Heart right ventricle (tissue), 16 donors: ENCODE measurements at regions not wholly inside any gene's neighbourhood (a gene's known extent, or its start where the extent isn't known, plus 50 kb on each side); places are given as distances from the start of the nearest gene placed in this dataset.

Source experiments
- ATAC-seq, 8 donors: fragments of 200-7000 bp; cut with Tn5 transposase; one replicate each; pipeline ENCODE4 v1.9.1; 2020; ENCODE audit warnings: mild to moderate bottlenecking in 8 of 8, moderate library complexity in 8 of 8, moderate number of reproducible peaks in 1 of 8
- DNase-seq, 2 donors: peaks; one replicate each; pipeline ENCODE4 v3.0.0-alpha.2; 2020
- H3K27ac ChIP-seq, 10 donors: fragments of 200-600 bp; sonication (generic) in 2 of 10; one replicate each; pipeline versions ENCODE4 v1.5.0 to v1.8.0; 2020 to 2022; ENCODE audit warnings: mild to moderate bottlenecking in 3 of 10
- H3K27me3 ChIP-seq, 7 donors: fragments of 200-600 bp; one replicate each; pipeline ENCODE4 v1.8.0; 2021 to 2022; ENCODE audit warnings: mild to moderate bottlenecking in 2 of 7
- H3K36me3 ChIP-seq, 9 donors: fragments of 200-600 bp; sonication (generic) in 1 of 9; one replicate each; pipeline versions ENCODE4 v1.5.0 to v1.8.0; 2020 to 2022; ENCODE audit warnings: mild to moderate bottlenecking in 2 of 9
- H3K4me1 ChIP-seq, 9 donors: fragments of 200-600 bp; sonication (generic) in 1 of 9; one replicate each; pipeline versions ENCODE4 v1.5.0 to v1.8.0; 2020 to 2022; ENCODE audit warnings: mild to moderate bottlenecking in 4 of 9
- H3K4me3 ChIP-seq, 10 donors: fragments of 200-600 bp; sonication (generic) in 2 of 10; one replicate each; pipeline versions ENCODE4 v1.5.0 to v1.8.0; 2020 to 2022; ENCODE audit warnings: mild to moderate bottlenecking in 7 of 10, moderate library complexity in 2 of 10
- H3K9me3 ChIP-seq, 11 donors: fragments of 200-600 bp in 10 of 11; sonication (generic) in 2 of 11; one replicate each; pipeline versions ENCODE4 v1.5.0 to v1.8.0; 2013 to 2022; ENCODE audit warnings: mild to moderate bottlenecking in 2 of 11, control low read depth in 1 of 11, moderate library complexity in 1 of 11
- WGBS, 2 donors: extraction: QIAGEN DNeasy Blood & Tissue Kit; methylation state at CpG; one replicate each; pipeline ENCODE4 v1.1.7; 2013; ENCODE audit warnings: inconsistent platforms in 1 of 2; 5-methylcytosine and 5-hydroxymethylcytosine counted together
- intact Hi-C, 10 donors: fragments of 100-400 bp; cut with DNase I; formaldehyde crosslinking; loops; one replicate each; pipeline versions ENCODE4 v1.11.1 to v1.14.2; 2022
- TF ChIP-seq, protein P1 (sequence below), 9 donors: fragments of 200-600 bp; sonication (generic) in 2 of 9; IDR thresholded peaks; one replicate each; pipeline versions ENCODE4 v1.5.0 to v1.8.0; 2021 to 2022; ENCODE audit warnings: antibody characterized with exemption in 9 of 9, mild to moderate bottlenecking in 5 of 9, moderate library complexity in 1 of 9
- donor health status: Arrhythmogenic right ventricular cardiomyopathy.
- donor health status: ischemic (EF 13 %, LVEDD 7.1; RV severe dilation, severe dysfunction).
- donor health status: healthy with polysubstance abuse.
- donor health status: DM: no; HTN: yes; CAD: no.
- donor health status: DM: no; HTN: no; CAD: no.
- donor health status: ischemic (EF 25% LVEDD 6.9; RV normal size, moderate dysfunction).
- donor health status: ischemic (EF 25% LVEDD 5.7; RV mildly dilated, moderate dysfunction).
- donor health status: healthy.
- donor health status: DM: yes; HTN: yes; CAD: no.
- donor health status: Ischemic cardiomyopathy.
- donor health status: ischemic (EF 35%, LVEDD 5.7; RV mildly dilated, moderate dysfunction).
- donor health status: nonischemic (EF 11% LVEDD 7.7; RV severe dilation, severe dysfunction).
- donor health status: DM: yes; HTN: yes; CAD: no.
- donor health status: PGD.
- donor health status: ischemic (EF 29% LVEDD 5.4; RV normal size, mild dysfunction).
- donor health status: nonischemic (EF 23%, LVEDD 6.1; RV moderate dilation, normal function).

DNA sequence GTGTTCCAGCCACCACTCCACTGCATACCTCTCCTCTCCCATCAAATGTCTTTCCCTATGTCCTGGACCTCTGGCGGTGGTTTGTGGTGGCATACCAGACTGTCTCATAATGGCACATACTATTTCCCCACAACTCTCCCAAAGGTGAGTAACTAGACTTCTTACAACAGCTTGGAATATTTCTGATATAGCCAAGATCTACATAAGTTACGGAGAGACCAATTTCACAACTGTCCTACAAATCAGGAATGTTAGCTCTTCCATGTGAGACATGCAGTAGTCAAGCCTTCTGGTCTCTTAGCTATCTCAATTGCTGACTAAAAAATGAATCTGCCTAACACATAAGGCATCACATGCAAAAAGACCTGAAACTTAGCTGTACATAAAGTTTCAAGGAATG lies 588.9 kb downstream of the RNF144B start:
- H3K9me3 ChIP-seq, result no peaks in the 10 kb centered on the region
- intact Hi-C loops, result no loop called here
- ATAC-seq (no peak), DNase-seq (no peak)
- no peak overlapping the region for H3K4me3 ChIP-seq
- 95 to 97% methylated on average over 2 of the region's 2 CpGs for WGBS, 2 donors
- no peaks in the 10 kb centered on the region for H3K36me3 ChIP-seq
- no peak overlapping the region for H3K27ac ChIP-seq
- TF ChIP-seq, protein P1, sequence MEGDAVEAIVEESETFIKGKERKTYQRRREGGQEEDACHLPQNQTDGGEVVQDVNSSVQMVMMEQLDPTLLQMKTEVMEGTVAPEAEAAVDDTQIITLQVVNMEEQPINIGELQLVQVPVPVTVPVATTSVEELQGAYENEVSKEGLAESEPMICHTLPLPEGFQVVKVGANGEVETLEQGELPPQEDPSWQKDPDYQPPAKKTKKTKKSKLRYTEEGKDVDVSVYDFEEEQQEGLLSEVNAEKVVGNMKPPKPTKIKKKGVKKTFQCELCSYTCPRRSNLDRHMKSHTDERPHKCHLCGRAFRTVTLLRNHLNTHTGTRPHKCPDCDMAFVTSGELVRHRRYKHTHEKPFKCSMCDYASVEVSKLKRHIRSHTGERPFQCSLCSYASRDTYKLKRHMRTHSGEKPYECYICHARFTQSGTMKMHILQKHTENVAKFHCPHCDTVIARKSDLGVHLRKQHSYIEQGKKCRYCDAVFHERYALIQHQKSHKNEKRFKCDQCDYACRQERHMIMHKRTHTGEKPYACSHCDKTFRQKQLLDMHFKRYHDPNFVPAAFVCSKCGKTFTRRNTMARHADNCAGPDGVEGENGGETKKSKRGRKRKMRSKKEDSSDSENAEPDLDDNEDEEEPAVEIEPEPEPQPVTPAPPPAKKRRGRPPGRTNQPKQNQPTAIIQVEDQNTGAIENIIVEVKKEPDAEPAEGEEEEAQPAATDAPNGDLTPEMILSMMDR (IDR thresholded peaks at IDR 0.05), result no peak
- H3K4me1 ChIP-seq, result peaks cover 0 to 15% (median 3%) of the 10 kb centered on the region in 9 donors
- H3K27me3 ChIP-seq, result no peaks in the 10 kb centered on the region

DNA sequence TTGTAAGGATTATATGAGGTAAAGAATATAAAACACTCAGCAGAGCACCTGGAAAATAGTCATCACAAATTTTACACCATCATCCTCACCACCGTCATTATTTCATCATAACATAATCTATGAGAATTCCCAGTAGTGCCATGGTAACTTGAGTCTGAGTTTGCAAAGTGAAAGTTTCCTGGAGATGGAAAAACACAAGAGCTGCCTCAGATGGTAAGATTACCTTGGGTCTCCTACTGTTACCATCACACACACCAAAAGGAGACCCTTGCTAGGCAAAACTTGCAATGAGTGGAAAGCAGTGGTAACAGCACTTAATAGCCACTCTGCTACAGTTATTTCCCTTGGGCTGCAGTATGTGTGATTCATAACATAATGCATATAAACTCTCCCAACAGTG lies 589.8 kb downstream of the RNF144B start:
- no peaks in the 10 kb centered on the region for H3K36me3 ChIP-seq
- TF ChIP-seq, protein P1 (IDR thresholded peaks at IDR 0.05), result no peak
- DNase-seq, result no peak
- H3K9me3 ChIP-seq, result no peaks in the 10 kb centered on the region
- ATAC-seq, result no peak
- intact Hi-C loops, result no loop called here
- no peak overlapping the region for H3K4me3 ChIP-seq
- peaks cover 0 to 15% (median 3%) of the 10 kb centered on the region in 9 donors for H3K4me1 ChIP-seq
- no peaks in the 10 kb centered on the region for H3K27me3 ChIP-seq
- WGBS, 2 donors, result 74 to 78% methylated on average over 1 of the region's 1 CpG
- H3K27ac ChIP-seq, result no peak overlapping the region

DNA sequence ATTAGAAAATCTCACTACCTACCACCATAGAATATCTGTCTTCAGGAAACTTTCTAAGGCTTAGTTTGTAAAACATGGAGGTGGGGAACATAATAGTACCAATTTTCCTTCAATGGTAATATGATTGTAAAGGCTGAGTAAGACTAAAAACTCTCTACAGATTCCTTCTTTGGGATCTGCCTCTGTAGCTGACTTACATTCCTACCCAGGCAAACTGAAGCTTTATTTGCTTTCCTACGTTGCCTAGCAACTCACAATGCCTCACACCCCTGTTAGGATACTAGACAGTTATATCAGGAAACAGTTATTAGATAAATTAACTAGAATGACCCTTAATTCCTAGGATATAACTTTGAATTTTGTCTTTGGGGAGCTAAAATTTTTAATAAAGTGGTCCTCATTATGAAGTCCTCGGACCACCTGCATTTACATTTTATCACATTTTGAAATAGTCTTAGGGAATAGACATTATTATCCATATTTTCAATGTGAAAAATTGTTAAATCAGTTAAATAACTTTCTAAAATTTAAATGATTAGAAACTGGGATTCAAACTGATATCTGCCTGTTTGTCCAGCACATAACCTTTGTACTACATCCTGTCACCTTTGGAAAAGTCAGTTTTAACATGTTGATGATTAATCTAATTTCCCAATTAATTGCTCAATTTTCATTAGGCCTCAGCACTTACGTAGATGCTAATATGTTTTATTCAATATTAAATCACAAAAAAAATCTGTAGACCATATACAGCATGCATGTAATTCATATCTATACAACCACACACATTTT lies 591.4 kb downstream of the RNF144B start:
- intact Hi-C loops, result no loop called here
- Histone ChIP-seq H3K27me3 (no peaks in the 10 kb centered on the region), H3K4me3 (no peak overlapping the region), H3K27ac (peak overlapping the region in 4 of 10 donors; percentile 7 to 50 (median 39)), H3K36me3 (no peaks in the 10 kb centered on the region), H3K9me3 (no peaks in the 10 kb centered on the region), H3K4me1 (peaks cover 0 to 15% (median 3%) of the 10 kb centered on the region in 9 donors)
- WGBS, 2 donors, result 55 to 62% methylated on average over 3 of the region's 3 CpGs
- peak in 1 of 2 donors; percentile 38 for DNase-seq
- ATAC-seq, result peak; percentile 82 to 97 (median 91)
- TF ChIP-seq, protein P1 (IDR thresholded peaks at IDR 0.05), result no peak

DNA sequence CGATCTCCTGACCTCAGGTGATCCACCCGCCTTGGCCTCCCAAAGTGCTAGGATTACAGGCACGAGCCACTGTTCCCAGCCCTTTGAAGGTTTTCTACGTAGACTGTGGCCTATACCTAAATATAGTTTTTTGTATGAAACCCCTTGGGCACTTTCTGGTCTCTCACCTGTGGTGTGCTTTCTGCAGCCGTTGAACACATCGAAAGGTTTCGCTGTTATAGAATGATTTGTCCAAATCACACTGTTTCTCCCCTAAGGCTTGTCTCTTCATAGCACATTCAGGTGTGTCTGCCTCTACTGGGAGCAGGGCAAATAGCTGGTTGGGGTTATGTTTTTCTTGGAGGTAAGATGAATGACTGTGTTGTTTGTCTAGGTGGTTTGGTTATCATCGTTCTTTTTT lies 597.9 kb downstream of the RNF144B start:
- no peaks in the 10 kb centered on the region for H3K27me3 ChIP-seq
- H3K4me1 ChIP-seq, result peaks cover 0 to 8% (median 0%) of the 10 kb centered on the region in 9 donors
- H3K9me3 ChIP-seq, result no peaks in the 10 kb centered on the region
- WGBS, 2 donors, result 90 to 93% methylated on average over 8 of the region's 8 CpGs
- no peak overlapping the region for H3K4me3 ChIP-seq
- H3K36me3 ChIP-seq, result no peaks in the 10 kb centered on the region
- intact Hi-C loops, result no loop called here
- H3K27ac ChIP-seq, result no peak overlapping the region
- no peak for DNase-seq
- ATAC-seq, result no peak
- TF ChIP-seq, protein P1 (IDR thresholded peaks at IDR 0.05), result no peak
